NT2/D1 (cell line): ENCODE measurements at regions not wholly inside any gene's neighbourhood (a gene's known extent, or its start where the extent isn't known, plus 50 kb on each side); places are given as distances from the start of the nearest gene placed in this dataset.
A peak's percentile ranks its signal among the peaks of the same experiment; 100 is the strongest.

Experiments used
- DNase-seq: peaks from one replicate; pipeline ENCODE4 v3.0.0-alpha.2; 2011; ENCODE audit warnings: low read depth, low spot score
- H3K27me3 ChIP-seq: 2 replicates; pipeline ENCODE4 v1.6.0; 2011; ENCODE audit warnings: mild to moderate bottlenecking; ENCODE audit not compliant: insufficient read length, insufficient read depth
- H3K36me3 ChIP-seq: 2 replicates; pipeline ENCODE4 v1.6.1; 2011; ENCODE audit warnings: mild to moderate bottlenecking, low read length, mixed read lengths; ENCODE audit not compliant: insufficient read depth, insufficient read length
- H3K4me1 ChIP-seq: 2 replicates; pipeline ENCODE4 v1.5.1; 2011; ENCODE audit not compliant: insufficient read depth, insufficient read length
- H3K4me3 ChIP-seq: 2 replicates; pipeline ENCODE4 v1.5.1; 2011; ENCODE audit warnings: low read depth; ENCODE audit not compliant: insufficient read length
- H3K9ac ChIP-seq: 2 replicates; pipeline ENCODE4 v1.6.0; 2011; ENCODE audit warnings: low read depth; ENCODE audit not compliant: insufficient read length
- H3K9me3 ChIP-seq: 2 replicates; pipeline ENCODE4 v1.5.1; 2011; ENCODE audit warnings: mild to moderate bottlenecking, low read length; ENCODE audit not compliant: insufficient read depth
- SUZ12 ChIP-seq: IDR thresholded peaks from 2 replicates; pipeline ENCODE4 v1.6.1; 2011; ENCODE audit not compliant: insufficient read length, insufficient read depth; ENCODE audit errors: extremely low read depth
- YY1 ChIP-seq: IDR thresholded peaks from 2 replicates; pipeline ENCODE4 v1.6.1; 2011; ENCODE audit not compliant: insufficient read length, insufficient read depth
- ZNF274 ChIP-seq: IDR thresholded peaks from 2 replicates; pipeline ENCODE4 v1.6.1; 2011; ENCODE audit warnings: mild to moderate bottlenecking, low read depth, low read length

DNA sequence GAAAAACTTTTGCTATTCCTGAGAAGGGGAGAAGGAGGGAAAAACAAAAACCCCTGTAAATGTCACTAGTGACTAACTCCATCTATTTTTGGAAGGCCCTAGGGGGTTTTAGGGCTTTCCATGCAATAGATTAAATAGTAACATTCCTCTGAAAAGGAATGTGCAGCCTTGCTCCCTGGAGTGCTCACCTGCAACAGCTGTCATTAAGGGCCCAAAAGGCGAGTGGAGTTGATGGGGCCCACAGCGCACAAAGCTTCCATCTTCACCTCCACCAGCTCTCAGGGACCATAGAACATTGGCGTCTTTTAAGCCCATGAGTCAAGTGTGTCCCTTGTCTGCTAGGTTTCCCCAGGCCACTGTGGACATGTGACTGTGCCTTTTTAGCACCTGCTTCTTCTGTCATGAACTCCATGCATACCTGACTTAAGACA is 58.0 kb upstream of the IL6 start:
- peaks cover 10% of the 10 kb centered on the region for H3K4me1 ChIP-seq
- H3K9me3 ChIP-seq, result no peaks in the 10 kb centered on the region
- no peak overlapping the region for H3K4me3 ChIP-seq
- no peak overlapping the region for H3K9ac ChIP-seq
- H3K27me3 ChIP-seq, result no peaks in the 10 kb centered on the region
- TF ChIP-seq YY1 (no peak), ZNF274 (no peak), SUZ12 (no peak)
- H3K36me3 ChIP-seq, result no peaks in the 10 kb centered on the region
- DNase-seq, result no peak

DNA sequence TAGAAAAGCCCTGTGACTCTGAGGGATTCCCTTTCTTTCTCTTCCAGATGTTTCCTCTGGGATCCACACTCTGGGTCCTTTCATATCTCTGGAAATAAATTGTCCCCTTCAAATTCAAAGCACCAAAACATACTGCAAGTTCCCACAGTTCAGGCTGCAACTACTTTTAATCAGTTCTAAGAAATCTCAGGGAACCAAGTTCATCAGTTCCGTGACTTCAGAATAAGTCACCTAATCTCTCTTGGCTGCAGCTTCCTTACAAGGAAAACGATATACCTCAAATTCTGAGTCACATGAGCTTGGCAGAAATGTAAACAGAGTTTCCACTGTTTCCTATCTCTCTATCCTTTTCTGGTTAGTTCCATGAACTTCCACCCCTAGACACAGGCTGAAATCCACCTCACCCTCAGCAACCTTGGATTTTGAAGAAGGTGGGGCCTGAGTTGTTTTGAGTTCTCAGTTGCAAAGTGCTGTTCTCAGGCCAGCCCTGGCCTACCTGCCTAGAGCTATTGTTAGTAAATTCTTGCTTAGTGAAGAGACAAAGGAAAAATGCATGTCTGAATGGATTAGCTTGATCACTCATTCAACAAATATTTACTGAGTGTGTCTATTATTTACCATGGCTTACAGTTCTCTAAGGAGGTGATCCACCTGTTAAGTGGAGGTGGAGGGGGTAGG is 59.3 kb upstream of the IL6 start:
- peak; percentile 90 for DNase-seq
- Histone ChIP-seq H3K27me3 (no peaks in the 10 kb centered on the region), H3K9me3 (no peaks in the 10 kb centered on the region), H3K4me3 (no peak overlapping the region), H3K4me1 (peaks cover 10% of the 10 kb centered on the region), H3K36me3 (no peaks in the 10 kb centered on the region), H3K9ac (no peak overlapping the region)
- TF ChIP-seq SUZ12, result no peak
- TF ChIP-seq YY1, result no peak
- TF ChIP-seq ZNF274, result no peak

DNA sequence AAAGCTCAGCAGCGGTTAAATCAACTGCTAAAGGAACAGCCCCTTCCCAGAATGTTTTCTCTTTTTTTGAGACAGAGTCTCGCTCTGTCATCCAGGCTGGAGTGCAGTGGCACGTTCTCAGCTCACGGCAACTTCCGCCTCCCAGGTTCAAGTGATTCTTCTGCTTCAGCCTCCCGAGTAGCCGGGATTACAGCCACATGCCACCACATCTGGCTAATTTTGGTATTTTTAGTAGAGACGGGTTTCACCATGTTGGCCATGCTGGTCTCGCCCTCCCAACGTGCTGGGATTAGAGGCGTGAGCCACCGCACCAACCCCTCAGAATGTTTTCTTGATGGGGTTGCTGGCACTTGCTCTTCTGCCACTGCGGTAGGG is 59.8 kb upstream of the IL6 start:
- Histone ChIP-seq H3K36me3 (no peaks in the 10 kb centered on the region), H3K27me3 (no peaks in the 10 kb centered on the region), H3K4me3 (no peak overlapping the region), H3K9ac (no peak overlapping the region), H3K9me3 (no peaks in the 10 kb centered on the region), H3K4me1 (peaks cover 10% of the 10 kb centered on the region)
- no peak for DNase-seq
- TF ChIP-seq YY1, result no peak
- no peak for TF ChIP-seq SUZ12
- TF ChIP-seq ZNF274, result no peak

DNA sequence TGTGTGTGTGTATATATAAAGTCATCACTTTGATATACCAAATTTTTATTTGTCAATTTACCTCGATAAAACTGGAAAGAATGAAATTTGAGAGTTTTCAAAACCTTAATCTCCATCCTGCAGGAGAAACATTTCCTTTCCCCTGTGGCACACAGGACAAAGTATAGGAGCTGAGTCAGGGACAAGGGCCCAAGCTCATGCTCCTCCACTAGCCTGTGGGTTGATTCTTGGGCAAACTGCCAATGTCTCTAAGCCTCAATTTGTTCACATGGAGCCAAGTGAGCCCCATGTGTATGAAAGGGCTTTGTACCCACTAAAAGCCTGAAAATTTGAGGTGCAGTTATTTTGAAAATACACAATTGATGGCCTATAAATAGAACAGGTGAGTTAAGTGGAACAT is 60.3 kb upstream of the IL6 start:
- no peaks in the 10 kb centered on the region for H3K27me3 ChIP-seq
- H3K4me3 ChIP-seq, result no peak overlapping the region
- no peaks in the 10 kb centered on the region for H3K36me3 ChIP-seq
- H3K9me3 ChIP-seq, result no peaks in the 10 kb centered on the region
- H3K9ac ChIP-seq, result no peak overlapping the region
- H3K4me1 ChIP-seq, result peaks cover 8% of the 10 kb centered on the region
- DNase-seq, result no peak
- no peak for TF ChIP-seq SUZ12
- no peak for TF ChIP-seq ZNF274
- no peak for TF ChIP-seq YY1

DNA sequence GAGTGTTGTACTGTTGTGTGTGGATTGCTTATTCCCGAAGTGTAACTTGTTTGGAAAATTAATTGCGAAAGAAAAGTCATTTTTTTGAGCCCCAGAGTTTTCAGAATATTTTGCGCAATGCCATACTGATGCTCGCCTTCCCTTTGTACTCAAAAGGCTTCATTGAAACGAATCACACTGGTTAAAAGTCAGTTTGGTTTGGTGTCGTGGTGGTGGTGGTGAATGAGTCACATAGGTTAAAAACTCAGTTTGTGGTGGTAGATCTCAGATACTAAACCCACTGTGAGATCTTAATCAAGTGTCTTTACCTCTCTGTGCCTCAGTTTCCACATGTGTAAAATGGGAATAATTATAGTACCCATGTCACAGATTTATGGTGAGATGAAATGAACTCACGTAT is 61.1 kb upstream of the IL6 start:
- peaks cover 4% of the 10 kb centered on the region for H3K4me1 ChIP-seq

DNA sequence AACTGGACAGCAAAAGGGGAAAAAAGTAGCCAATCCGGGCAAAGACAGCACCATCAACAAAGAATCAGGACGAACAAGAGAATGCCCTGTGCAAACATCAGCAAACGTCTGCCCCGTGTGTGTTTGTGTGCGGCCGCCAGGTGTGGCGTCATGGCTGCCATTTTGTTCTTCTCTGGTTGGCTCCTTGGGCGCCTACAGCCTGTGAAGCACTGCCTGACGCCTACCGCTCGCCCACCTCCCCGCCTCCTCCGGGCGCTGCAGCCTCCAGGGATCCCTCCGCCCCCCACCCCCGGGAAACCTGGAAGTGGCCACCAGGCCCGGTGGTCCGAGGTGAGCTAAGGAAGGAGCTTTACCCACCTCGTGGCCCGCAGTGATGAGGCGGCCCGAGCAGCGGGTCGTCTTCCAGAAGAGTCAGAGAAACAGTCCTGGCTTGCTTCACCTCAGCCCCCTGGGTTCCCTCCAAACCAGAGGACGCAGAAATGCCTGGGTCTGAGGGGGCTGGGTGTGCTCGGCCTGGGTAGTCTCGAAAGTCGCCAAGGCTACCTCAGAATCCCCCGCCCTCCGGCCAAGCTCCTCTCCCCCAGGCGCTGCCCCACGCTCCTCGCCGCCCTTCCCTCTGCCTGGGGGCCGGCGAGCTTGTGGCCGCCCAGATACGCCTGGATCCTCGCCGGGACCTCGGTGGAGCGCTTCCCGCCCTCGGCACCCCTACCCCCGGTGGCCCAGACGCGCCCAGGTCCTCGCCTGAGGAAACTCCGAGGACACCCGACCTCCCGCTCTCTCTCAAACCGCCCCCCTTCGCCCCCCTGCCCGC is 61.8 kb upstream of the IL6 start:
- TF ChIP-seq ZNF274, result no peak
- no peak for TF ChIP-seq SUZ12
- TF ChIP-seq YY1, result no peak
- Histone ChIP-seq H3K9me3 (no peaks in the 10 kb centered on the region), H3K9ac (no peak overlapping the region), H3K4me1 (peaks cover 4% of the 10 kb centered on the region), H3K27me3 (no peaks in the 10 kb centered on the region), H3K4me3 (no peak overlapping the region), H3K36me3 (no peaks in the 10 kb centered on the region)
- DNase-seq, result no peak

More for the DNA sequence above, 61.1 kb upstream of the IL6 start:
- Histone ChIP-seq H3K27me3 (no peaks in the 10 kb centered on the region), H3K9ac (no peak overlapping the region), H3K9me3 (no peaks in the 10 kb centered on the region), H3K36me3 (no peaks in the 10 kb centered on the region), H3K4me3 (no peak overlapping the region)
- DNase-seq, result no peak
- no peak for TF ChIP-seq SUZ12
- TF ChIP-seq ZNF274, result no peak
- TF ChIP-seq YY1, result no peak

DNA sequence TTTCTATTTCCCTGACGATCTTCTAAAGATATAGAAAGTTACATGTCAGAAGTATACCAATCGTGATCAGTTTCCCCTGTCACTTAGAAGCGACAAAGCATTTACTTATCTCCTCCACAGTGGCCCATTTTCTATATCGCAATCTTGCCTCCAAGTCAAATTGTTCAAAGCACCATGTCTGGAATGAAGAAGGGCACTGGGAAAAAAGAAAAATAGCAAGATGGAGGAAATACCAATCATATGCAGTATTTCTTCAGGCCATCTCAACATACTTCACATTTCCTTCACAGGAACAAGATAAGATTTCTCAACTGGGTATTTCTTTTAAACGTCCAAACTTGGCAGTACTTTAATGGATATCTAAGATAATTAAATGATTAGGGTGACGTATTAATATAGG is 63.3 kb upstream of the IL6 start:
- TF ChIP-seq ZNF274, result no peak
- no peak for TF ChIP-seq YY1
- no peak for TF ChIP-seq SUZ12
- Histone ChIP-seq H3K36me3 (no peaks in the 10 kb centered on the region), H3K4me3 (no peak overlapping the region), H3K9me3 (no peaks in the 10 kb centered on the region), H3K9ac (no peak overlapping the region), H3K27me3 (no peaks in the 10 kb centered on the region), H3K4me1 (peaks cover 4% of the 10 kb centered on the region)
- DNase-seq, result no peak
